Small intestine (tissue), 7 donors: ENCODE measurements at regions not wholly inside any gene's neighbourhood (a gene's known extent, or its start where the extent isn't known, plus 50 kb on each side); places are given as distances from the start of the nearest gene placed in this dataset.
A peak's percentile ranks its signal among the peaks of the same experiment; 100 is the strongest.
"Not testable (repeated sequence)": the region's sequence is repeated elsewhere in the genome, so short reads cannot be mapped to it uniquely, and the experiment has no call there.

Experiments used
- DNase-seq, 2 donors: peaks; one replicate each; pipeline versions ENCODE4 v3.0.0 to v3.0.0-alpha.2; 2013
- FAIRE-seq: peaks from 2 replicates; lab custom pipeline; 2012; peaks lifted over from hg19 to GRCh38; lab: Jason Lieb, UNC
- H3K27ac ChIP-seq, 3 donors: one replicate each; pipeline ENCODE4 v1.5.1; 2013; ENCODE audit warnings: low read length in 2 of 3, mild to moderate bottlenecking in 2 of 3, control low read depth in 1 of 3, inconsistent platforms in 1 of 3, low read depth in 1 of 3, moderate library complexity in 1 of 3
- H3K27me3 ChIP-seq, 3 donors: one replicate each; pipeline ENCODE4 v1.6.1; 2013; ENCODE audit warnings: low read length in 3 of 3, inconsistent platforms in 1 of 3; ENCODE audit not compliant: control insufficient read depth in 3 of 3, insufficient read depth in 3 of 3
- H3K36me3 ChIP-seq, 3 donors: one replicate each; pipeline ENCODE4 v1.6.1; 2013; ENCODE audit warnings: low read length in 3 of 3, inconsistent platforms in 1 of 3, low read depth in 1 of 3, mild to moderate bottlenecking in 1 of 3, moderate library complexity in 1 of 3; ENCODE audit not compliant: control insufficient read depth in 3 of 3, insufficient read depth in 2 of 3
- H3K4me1 ChIP-seq, 3 donors: one replicate each; pipeline ENCODE4 v1.6.1; 2013; ENCODE audit warnings: low read length in 2 of 3, inconsistent platforms in 1 of 3, low read depth in 1 of 3, mild to moderate bottlenecking in 1 of 3, moderate library complexity in 1 of 3; ENCODE audit not compliant: control insufficient read depth in 3 of 3, insufficient read depth in 2 of 3
- H3K4me3 ChIP-seq, 3 donors: one replicate each; pipeline ENCODE4 v1.5.1; 2013; ENCODE audit warnings: low read length in 3 of 3, control low read depth in 1 of 3, inconsistent platforms in 1 of 3, low read depth in 1 of 3, mild to moderate bottlenecking in 1 of 3, moderate library complexity in 1 of 3
- H3K9me3 ChIP-seq, 2 donors: one replicate each; pipeline ENCODE4 v1.6.1; 2013; ENCODE audit warnings: low read depth in 1 of 2, low read length in 1 of 2; ENCODE audit not compliant: control insufficient read depth in 2 of 2, insufficient read depth in 1 of 2
- WGBS, 3 donors: extraction: QIAGEN DNeasy Blood & Tissue Kit; methylation state at CpG; one replicate each; pipeline ENCODE4 v1.1.7; 2013; 5-methylcytosine and 5-hydroxymethylcytosine counted together
- donor health status: healthy with polysubstance abuse.
- donor health status: control.
- donor health status: control.
- donor health status: Bipolar disorder and iron deficiency.
- donor health status: healthy.

GRCh38 chr2:130289780-130290179 lies 52.9 kb upstream of the IMP4 start:
- H3K36me3 ChIP-seq: no peaks in the 10 kb centered on the region
- FAIRE-seq (no peak), DNase-seq (no peak)
- no peak overlapping the region for H3K4me3 ChIP-seq
- peaks cover 0 to 6% of the 10 kb centered on the region in 2 donors for H3K9me3 ChIP-seq
- peaks cover 0 to 5% (median 0%) of the 10 kb centered on the region in 3 donors for H3K27me3 ChIP-seq
- no peaks in the 10 kb centered on the region for H3K4me1 ChIP-seq
- 57 to 70% (median 69%) methylated on average over 1 of the region's 1 CpG for WGBS, 3 donors
- no peak overlapping the region for H3K27ac ChIP-seq

GRCh38 chr2:130288467-130289403 lies 54.0 kb upstream of the IMP4 start:
- WGBS, 3 donors: 76 to 90% (median 81%) methylated on average over 54 to 56 of the region's 56 CpGs
- no peak for FAIRE-seq
- Histone ChIP-seq H3K27ac (no peak overlapping the region), H3K9me3 (peaks cover 0 to 15% of the 10 kb centered on the region in 2 donors), H3K4me1 (no peaks in the 10 kb centered on the region), H3K27me3 (peaks cover 0 to 5% (median 0%) of the 10 kb centered on the region in 3 donors), H3K36me3 (no peaks in the 10 kb centered on the region), H3K4me3 (no peak overlapping the region)
- no peak for DNase-seq

- 77 to 87% (median 77%) methylated on average over 14 of the region's 14 CpGs for WGBS, 3 donors
- peaks cover 0 to 5% (median 0%) of the 10 kb centered on the region in 3 donors for H3K27me3 ChIP-seq
- H3K4me3 ChIP-seq: no peak overlapping the region
- no peaks in the 10 kb centered on the region for H3K4me1 ChIP-seq
- H3K36me3 ChIP-seq: no peaks in the 10 kb centered on the region
- DNase-seq: no peak
- H3K9me3 ChIP-seq: peaks cover 0 to 15% of the 10 kb centered on the region in 2 donors
- FAIRE-seq: no peak
- no peak overlapping the region for H3K27ac ChIP-seq
These were observed 55.1 kb upstream of the IMP4 start for GRCh38 chr2:130287656-130288026.

GRCh38 chr2:130286983-130287655 lies 55.6 kb upstream of the IMP4 start:
- H3K27ac ChIP-seq: no peak overlapping the region
- no peaks in the 10 kb centered on the region for H3K4me1 ChIP-seq
- no peak for FAIRE-seq
- WGBS, 3 donors: 91 to 96% (median 95%) methylated on average over 35 of the region's 35 CpGs
- H3K27me3 ChIP-seq: peaks cover 0 to under 1% (median 0%) of the 10 kb centered on the region in 3 donors
- peaks cover 0 to 15% of the 10 kb centered on the region in 2 donors for H3K9me3 ChIP-seq
- H3K36me3 ChIP-seq: no peaks in the 10 kb centered on the region
- no peak overlapping the region for H3K4me3 ChIP-seq
- DNase-seq: no peak

- 15 to 56% (median 37%) methylated on average over 3 to 6 of the region's 7 CpGs for WGBS, 3 donors
These were observed 59.3 kb upstream of the IMP4 start for GRCh38 chr2:130283341-130283869.

GRCh38 chr2:130279551-130279950 lies 63.1 kb upstream of the IMP4 start:
- H3K4me1 ChIP-seq, DNase-seq, H3K9me3 ChIP-seq, H3K27ac ChIP-seq, H3K4me3 ChIP-seq, H3K36me3 ChIP-seq, FAIRE-seq, H3K27me3 ChIP-seq: not testable (repeated sequence)
- WGBS, 3 donors: 85 to 90% (median 87%) methylated on average over 8 of the region's 8 CpGs

More at GRCh38 chr2:130283341-130283869, 59.3 kb upstream of the IMP4 start:
- not testable (repeated sequence) for FAIRE-seq, H3K4me3 ChIP-seq, H3K36me3 ChIP-seq, H3K27me3 ChIP-seq, H3K4me1 ChIP-seq
- H3K27ac ChIP-seq: peak overlapping the region in 1 of 3 donors; percentile 15
- peak; percentile 44 to 65 for DNase-seq
- H3K9me3 ChIP-seq: peaks cover 0 to 15% of the 10 kb centered on the region in 2 donors

- H3K27ac ChIP-seq, H3K27me3 ChIP-seq, DNase-seq, H3K36me3 ChIP-seq, H3K4me3 ChIP-seq, H3K9me3 ChIP-seq, FAIRE-seq, H3K4me1 ChIP-seq: not testable (repeated sequence)
- 65 to 71% (median 69%) methylated on average over 8 to 9 of the region's 9 CpGs for WGBS, 3 donors
These were observed 70.1 kb upstream of the TUBA3E start for GRCh38 chr2:130268333-130268732.

GRCh38 chr2:130267572-130267971 lies 69.3 kb upstream of the TUBA3E start:
- H3K27ac ChIP-seq, H3K4me3 ChIP-seq, H3K27me3 ChIP-seq, H3K9me3 ChIP-seq, FAIRE-seq, H3K4me1 ChIP-seq, H3K36me3 ChIP-seq, DNase-seq: not testable (repeated sequence)
- 54 to 65% (median 60%) methylated on average over 4 of the region's 4 CpGs for WGBS, 3 donors
